Peyer's patch (tissue), 4 donors: ENCODE measurements at regions not wholly inside any gene's neighbourhood (a gene's known extent, or its start where the extent isn't known, plus 50 kb on each side); places are given as distances from the start of the nearest gene placed in this dataset.

Experiments used
- DNase-seq, 3 donors: peaks; one replicate each; pipeline ENCODE4 v3.0.0-alpha.2; 2017 to 2019
- H3K27ac ChIP-seq, 4 donors: fragments of 200-600 bp; sonication (generic); one replicate each; pipeline ENCODE4 v1.5.1; 2016 to 2019
- H3K27me3 ChIP-seq, 2 donors: fragments of 200-600 bp; sonication (generic); one replicate each; pipeline ENCODE4 v1.5.1; 2019
- H3K36me3 ChIP-seq, 3 donors: fragments of 200-600 bp; sonication (generic); one replicate each; pipeline ENCODE4 v1.5.1; 2016 to 2019
- H3K4me1 ChIP-seq, 4 donors: fragments of 200-600 bp; sonication (generic); one replicate each; pipeline ENCODE4 v1.5.1; 2016 to 2019
- H3K4me3 ChIP-seq, 4 donors: fragments of 200-600 bp; sonication (generic); 1 replicate in 3 of 4; 2 replicates in 1 of 4; pipeline ENCODE4 v1.5.1; 2016 to 2019; ENCODE audit warnings: mild to moderate bottlenecking in 1 of 4
- H3K9me3 ChIP-seq, 4 donors: fragments of 200-600 bp; sonication (generic); one replicate each; pipeline ENCODE4 v1.5.1; 2016 to 2019; ENCODE audit warnings: mild to moderate bottlenecking in 1 of 4
- POLR2A ChIP-seq, 2 donors: fragments of 450-650 bp; IDR thresholded peaks; one replicate each; pipeline ENCODE4 v1.5.1; 2017; ENCODE audit warnings: antibody characterized with exemption in 2 of 2, mild to moderate bottlenecking in 2 of 2, moderate library complexity in 2 of 2
- TF ChIP-seq, protein P1 (sequence below), 6 experiments: fragments of 450-650 bp in 4 of 6; fragments of 200-600 bp in 2 of 6; sonication (generic) in 1 of 6; IDR thresholded peaks; one replicate each; pipeline ENCODE4 v1.5.1; 2017 to 2019; ENCODE audit warnings: antibody characterized with exemption in 6 of 6, mild to moderate bottlenecking in 3 of 6, moderate library complexity in 1 of 6

DNA sequence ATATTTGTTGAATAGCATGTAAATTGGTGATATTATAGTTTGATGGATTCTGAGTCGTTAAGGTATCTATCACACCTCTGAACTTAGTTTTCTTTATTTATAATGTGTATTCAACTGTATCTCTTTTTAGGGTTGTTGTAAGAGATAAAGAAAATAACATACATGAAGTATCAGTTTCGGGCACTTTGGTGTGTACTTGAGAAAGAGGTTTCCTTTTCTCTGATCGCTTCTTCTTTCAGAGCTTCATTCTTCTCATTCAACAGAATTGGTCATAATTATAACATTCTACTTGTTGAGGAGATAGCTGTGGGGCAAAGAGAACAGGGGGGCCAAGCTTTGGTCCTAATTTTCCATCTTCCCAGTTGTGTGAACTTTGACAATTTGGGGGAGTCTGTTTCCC, 508.0 kb downstream of the PLPP3 start:
- no peaks in the 10 kb centered on the region for H3K9me3 ChIP-seq

DNA sequence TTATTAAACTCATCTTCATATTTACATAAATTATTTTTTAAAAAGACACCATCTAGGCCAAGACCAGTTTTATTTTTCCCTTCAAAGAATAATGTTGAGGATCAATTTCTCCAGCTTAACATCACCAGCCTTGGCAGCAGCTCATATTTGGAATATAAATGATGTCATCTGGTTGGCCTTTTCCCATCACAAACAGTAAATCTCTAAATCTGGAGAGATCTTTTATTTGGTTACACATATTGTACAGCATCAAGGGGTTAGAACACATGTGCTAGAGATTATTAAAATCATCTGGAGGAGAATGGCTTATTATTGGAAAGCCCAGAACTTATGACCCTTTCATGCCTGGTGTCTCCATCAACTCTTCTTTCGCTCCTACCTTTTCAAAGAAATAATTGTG, 508.8 kb downstream of the PLPP3 start:
- H3K27me3 ChIP-seq: no peaks in the 10 kb centered on the region
- H3K4me3 ChIP-seq: no peak overlapping the region
- no peaks in the 10 kb centered on the region for H3K4me1 ChIP-seq
- no peak for DNase-seq
- H3K9me3 ChIP-seq: no peaks in the 10 kb centered on the region
- no peak for TF ChIP-seq POLR2A (IDR thresholded peaks at IDR 0.05)
- TF ChIP-seq, protein P1, sequence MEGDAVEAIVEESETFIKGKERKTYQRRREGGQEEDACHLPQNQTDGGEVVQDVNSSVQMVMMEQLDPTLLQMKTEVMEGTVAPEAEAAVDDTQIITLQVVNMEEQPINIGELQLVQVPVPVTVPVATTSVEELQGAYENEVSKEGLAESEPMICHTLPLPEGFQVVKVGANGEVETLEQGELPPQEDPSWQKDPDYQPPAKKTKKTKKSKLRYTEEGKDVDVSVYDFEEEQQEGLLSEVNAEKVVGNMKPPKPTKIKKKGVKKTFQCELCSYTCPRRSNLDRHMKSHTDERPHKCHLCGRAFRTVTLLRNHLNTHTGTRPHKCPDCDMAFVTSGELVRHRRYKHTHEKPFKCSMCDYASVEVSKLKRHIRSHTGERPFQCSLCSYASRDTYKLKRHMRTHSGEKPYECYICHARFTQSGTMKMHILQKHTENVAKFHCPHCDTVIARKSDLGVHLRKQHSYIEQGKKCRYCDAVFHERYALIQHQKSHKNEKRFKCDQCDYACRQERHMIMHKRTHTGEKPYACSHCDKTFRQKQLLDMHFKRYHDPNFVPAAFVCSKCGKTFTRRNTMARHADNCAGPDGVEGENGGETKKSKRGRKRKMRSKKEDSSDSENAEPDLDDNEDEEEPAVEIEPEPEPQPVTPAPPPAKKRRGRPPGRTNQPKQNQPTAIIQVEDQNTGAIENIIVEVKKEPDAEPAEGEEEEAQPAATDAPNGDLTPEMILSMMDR (IDR thresholded peaks at IDR 0.05): no peak
- no peaks in the 10 kb centered on the region for H3K36me3 ChIP-seq
- no peak overlapping the region for H3K27ac ChIP-seq

More for the DNA sequence above, 508.0 kb downstream of the PLPP3 start:
- no peaks in the 10 kb centered on the region for H3K36me3 ChIP-seq
- no peaks in the 10 kb centered on the region for H3K4me1 ChIP-seq
- TF ChIP-seq POLR2A (IDR thresholded peaks at IDR 0.05): no peak
- TF ChIP-seq, protein P1 (IDR thresholded peaks at IDR 0.05): no peak
- H3K27ac ChIP-seq: no peak overlapping the region
- H3K27me3 ChIP-seq: no peaks in the 10 kb centered on the region
- no peak overlapping the region for H3K4me3 ChIP-seq
- no peak for DNase-seq

DNA sequence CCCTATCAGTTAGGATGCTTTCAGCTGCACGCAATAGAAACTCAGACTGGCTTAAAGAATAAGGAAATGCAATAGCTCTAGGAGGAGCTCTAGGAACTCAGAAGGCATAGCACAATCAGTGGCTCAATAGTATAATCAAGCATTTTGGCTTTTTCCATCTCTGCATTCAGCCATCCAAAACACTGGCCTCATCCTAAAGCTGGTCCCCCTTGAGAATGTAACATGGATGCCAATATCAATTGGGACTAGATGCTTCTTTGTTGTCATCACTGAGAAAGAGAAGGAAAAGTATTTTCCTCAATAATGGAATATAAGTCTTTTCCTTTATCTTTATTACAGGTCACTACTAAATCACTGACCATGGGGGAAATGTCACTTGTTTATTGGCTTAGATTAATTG, 509.5 kb downstream of the PLPP3 start:
- H3K36me3 ChIP-seq: no peaks in the 10 kb centered on the region
- no peaks in the 10 kb centered on the region for H3K27me3 ChIP-seq
- no peaks in the 10 kb centered on the region for H3K4me1 ChIP-seq
- no peak overlapping the region for H3K27ac ChIP-seq
- no peak for TF ChIP-seq POLR2A (IDR thresholded peaks at IDR 0.05)
- TF ChIP-seq, protein P1 (IDR thresholded peaks at IDR 0.05): no peak
- no peaks in the 10 kb centered on the region for H3K9me3 ChIP-seq
- no peak overlapping the region for H3K4me3 ChIP-seq
- DNase-seq: no peak

DNA sequence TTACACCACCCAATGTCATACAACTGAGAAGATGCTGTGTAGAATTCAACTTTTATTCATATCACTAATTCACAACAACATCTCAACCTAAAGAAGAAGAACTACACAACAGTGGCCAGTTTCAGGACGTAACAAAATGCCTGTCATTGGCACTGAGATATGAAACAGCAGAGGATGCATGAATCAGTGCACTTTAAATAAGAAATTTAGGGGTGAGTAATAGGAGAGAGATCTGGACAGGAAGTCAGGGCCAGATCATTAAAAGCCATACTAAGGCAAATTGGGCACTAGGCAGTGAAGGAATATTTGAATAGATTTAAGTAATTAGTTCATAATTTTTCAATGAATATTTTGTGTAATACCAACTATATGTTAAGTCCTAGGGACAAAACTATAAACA, 510.5 kb downstream of the PLPP3 start:
- TF ChIP-seq, protein P1 (IDR thresholded peaks at IDR 0.05): no peak
- no peak for TF ChIP-seq POLR2A (IDR thresholded peaks at IDR 0.05)
- H3K4me3 ChIP-seq: no peak overlapping the region
- DNase-seq: no peak
- no peaks in the 10 kb centered on the region for H3K27me3 ChIP-seq
- H3K27ac ChIP-seq: no peak overlapping the region
- no peaks in the 10 kb centered on the region for H3K36me3 ChIP-seq
- H3K4me1 ChIP-seq: no peaks in the 10 kb centered on the region
- no peaks in the 10 kb centered on the region for H3K9me3 ChIP-seq

DNA sequence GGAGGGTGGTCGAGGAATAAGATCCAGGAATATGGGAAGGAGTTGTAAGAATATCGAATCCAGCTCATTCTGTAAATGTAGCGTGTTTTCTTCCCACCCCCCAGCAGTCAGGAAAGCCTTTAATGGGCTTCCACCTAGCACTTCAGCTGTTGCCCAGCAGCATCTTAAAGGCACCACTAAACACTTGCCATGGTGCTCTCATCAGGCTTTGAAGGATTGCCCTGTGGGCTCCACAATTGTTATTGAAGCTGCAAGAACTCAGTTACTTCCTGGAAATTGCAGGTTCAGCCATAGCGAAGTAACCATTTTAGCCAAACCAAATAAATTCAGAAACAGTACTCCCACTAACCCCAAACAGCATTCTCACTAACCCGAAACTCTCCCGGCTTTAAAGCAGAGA, 511.2 kb downstream of the PLPP3 start:
- DNase-seq: no peak
- no peak overlapping the region for H3K4me3 ChIP-seq
- no peaks in the 10 kb centered on the region for H3K4me1 ChIP-seq
- no peaks in the 10 kb centered on the region for H3K9me3 ChIP-seq
- TF ChIP-seq, protein P1 (IDR thresholded peaks at IDR 0.05): no peak
- no peak for TF ChIP-seq POLR2A (IDR thresholded peaks at IDR 0.05)
- H3K27ac ChIP-seq: no peak overlapping the region
- H3K27me3 ChIP-seq: no peaks in the 10 kb centered on the region
- H3K36me3 ChIP-seq: no peaks in the 10 kb centered on the region

DNA sequence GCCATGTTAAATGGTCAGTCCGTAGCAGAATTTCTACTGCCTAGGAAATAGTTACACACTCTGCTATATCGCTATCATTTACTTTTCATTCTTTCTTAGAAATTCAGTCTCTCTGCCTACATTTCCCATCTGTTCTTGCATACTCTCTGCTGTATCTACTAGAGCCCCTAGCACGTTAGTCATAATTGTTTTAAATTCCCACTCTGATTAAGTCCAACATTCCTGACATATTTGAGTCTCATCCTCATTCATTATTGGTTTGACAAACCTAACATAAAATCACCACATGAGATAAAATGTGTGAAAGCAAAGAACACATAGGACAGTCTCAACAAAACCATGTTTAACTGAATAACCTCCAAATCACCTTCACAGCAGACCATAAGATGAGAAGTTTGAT, 513.6 kb downstream of the PLPP3 start:
- DNase-seq: no peak
- Histone ChIP-seq H3K27me3 (no peaks in the 10 kb centered on the region), H3K27ac (no peak overlapping the region), H3K36me3 (no peaks in the 10 kb centered on the region), H3K4me1 (no peaks in the 10 kb centered on the region), H3K9me3 (no peaks in the 10 kb centered on the region), H3K4me3 (no peak overlapping the region)
- TF ChIP-seq, protein P1 (IDR thresholded peaks at IDR 0.05): no peak
- no peak for TF ChIP-seq POLR2A (IDR thresholded peaks at IDR 0.05)
